Thymus (tissue), 11 donors: ENCODE measurements at regions not wholly inside any gene's neighbourhood (a gene's known extent, or its start where the extent isn't known, plus 50 kb on each side); places are given as distances from the start of the nearest gene placed in this dataset.
A peak's percentile ranks its signal among the peaks of the same experiment; 100 is the strongest.

Experiments used
- DNase-seq, 9 donors: peaks; one replicate each; pipeline ENCODE4 v3.0.0-alpha.2; 2013; ENCODE audit warnings: low spot score in 9 of 9, low read depth in 6 of 9, missing footprints in 1 of 9
- H3K27ac ChIP-seq, 2 donors: one replicate each; pipeline ENCODE4 v1.5.1; 2013; ENCODE audit warnings: control low read depth in 1 of 2, low read depth in 1 of 2, low read length in 1 of 2, mild to moderate bottlenecking in 1 of 2, moderate library complexity in 1 of 2
- H3K27me3 ChIP-seq, 2 donors: one replicate each; pipeline ENCODE4 v1.5.1; 2013; ENCODE audit warnings: low read length in 1 of 2; ENCODE audit not compliant: control insufficient read depth in 2 of 2, insufficient read depth in 1 of 2
- H3K36me3 ChIP-seq, 2 donors: one replicate each; pipeline ENCODE4 v1.5.1; 2013; ENCODE audit warnings: low read length in 1 of 2, mild to moderate bottlenecking in 1 of 2, moderate library complexity in 1 of 2; ENCODE audit not compliant: control insufficient read depth in 2 of 2, insufficient read depth in 2 of 2
- H3K4me1 ChIP-seq, 2 donors: one replicate each; pipeline ENCODE4 v1.5.1; 2013; ENCODE audit warnings: low read length in 2 of 2; ENCODE audit not compliant: control insufficient read depth in 2 of 2, insufficient read depth in 2 of 2
- H3K4me3 ChIP-seq, 2 donors: one replicate each; pipeline ENCODE4 v1.5.1; 2013; ENCODE audit warnings: low read length in 2 of 2, control low read depth in 1 of 2, mild to moderate bottlenecking in 1 of 2
- H3K9me3 ChIP-seq, 2 donors: one replicate each; pipeline ENCODE4 v1.5.1; 2013; ENCODE audit warnings: low read length in 1 of 2, mild to moderate bottlenecking in 1 of 2; ENCODE audit not compliant: control insufficient read depth in 2 of 2, insufficient read depth in 1 of 2
- WGBS: extraction: QIAGEN DNeasy Blood & Tissue Kit; methylation state at CpG from one replicate; pipeline ENCODE4 v1.1.7; 2013; 5-methylcytosine and 5-hydroxymethylcytosine counted together
- donor health status: healthy.

GRCh38 chr13:67574320-67575233 is 344.4 kb upstream of the PCDH9 start:
- Histone ChIP-seq H3K4me1 (no peaks in the 10 kb centered on the region), H3K4me3 (no peak overlapping the region), H3K9me3 (no peaks in the 10 kb centered on the region), H3K27me3 (no peaks in the 10 kb centered on the region), H3K36me3 (no peaks in the 10 kb centered on the region), H3K27ac (peak overlapping the region in 1 of 2 donors; percentile 4)
- WGBS: 87% methylated on average over 5 of the region's 5 CpGs
- DNase-seq: peak in 1 of 9 donors; percentile 1

GRCh38 chr13:67568205-67568604 is 338.1 kb upstream of the PCDH9 start:
- WGBS: 93% methylated on average over 4 of the region's 4 CpGs
- H3K9me3 ChIP-seq: no peaks in the 10 kb centered on the region
- H3K27me3 ChIP-seq: no peaks in the 10 kb centered on the region
- no peaks in the 10 kb centered on the region for H3K36me3 ChIP-seq
- no peaks in the 10 kb centered on the region for H3K4me1 ChIP-seq
- no peak overlapping the region for H3K4me3 ChIP-seq
- no peak for DNase-seq
- no peak overlapping the region for H3K27ac ChIP-seq

- DNase-seq: no peak
- no peaks in the 10 kb centered on the region for H3K27me3 ChIP-seq
- H3K4me1 ChIP-seq: no peaks in the 10 kb centered on the region
- H3K36me3 ChIP-seq: no peaks in the 10 kb centered on the region
- H3K9me3 ChIP-seq: no peaks in the 10 kb centered on the region
- H3K4me3 ChIP-seq: no peak overlapping the region
- 96% methylated on average over 2 of the region's 2 CpGs for WGBS
- H3K27ac ChIP-seq: no peak overlapping the region
Measured at GRCh38 chr13:67557642-67558241, 327.6 kb upstream of the PCDH9 start.

- Histone ChIP-seq H3K4me3 (no peak overlapping the region), H3K9me3 (no peaks in the 10 kb centered on the region), H3K36me3 (no peaks in the 10 kb centered on the region), H3K27me3 (no peaks in the 10 kb centered on the region), H3K27ac (no peak overlapping the region), H3K4me1 (no peaks in the 10 kb centered on the region)
- DNase-seq: no peak
- WGBS: 48% methylated on average over 1 of the region's 1 CpG
Measured at GRCh38 chr13:67557118-67557517, 327.0 kb upstream of the PCDH9 start.

- Histone ChIP-seq H3K27ac (no peak overlapping the region), H3K27me3 (no peaks in the 10 kb centered on the region), H3K36me3 (no peaks in the 10 kb centered on the region), H3K9me3 (no peaks in the 10 kb centered on the region), H3K4me3 (no peak overlapping the region), H3K4me1 (no peaks in the 10 kb centered on the region)
- no peak for DNase-seq
- 85% methylated on average over 6 of the region's 6 CpGs for WGBS
Measured at GRCh38 chr13:67554746-67555452, 324.8 kb upstream of the PCDH9 start.

GRCh38 chr13:67554286-67554685 is 324.1 kb upstream of the PCDH9 start:
- Histone ChIP-seq H3K4me1 (no peaks in the 10 kb centered on the region), H3K9me3 (no peaks in the 10 kb centered on the region), H3K4me3 (no peak overlapping the region), H3K27me3 (no peaks in the 10 kb centered on the region), H3K27ac (no peak overlapping the region), H3K36me3 (no peaks in the 10 kb centered on the region)
- no peak for DNase-seq

GRCh38 chr13:67549331-67549730 is 319.2 kb upstream of the PCDH9 start:
- no peak for DNase-seq
- H3K27me3 ChIP-seq: no peaks in the 10 kb centered on the region
- WGBS: 96% methylated on average over 4 of the region's 4 CpGs
- no peak overlapping the region for H3K27ac ChIP-seq
- no peaks in the 10 kb centered on the region for H3K4me1 ChIP-seq
- no peak overlapping the region for H3K4me3 ChIP-seq
- H3K36me3 ChIP-seq: no peaks in the 10 kb centered on the region
- no peaks in the 10 kb centered on the region for H3K9me3 ChIP-seq

- Histone ChIP-seq H3K36me3 (no peaks in the 10 kb centered on the region), H3K4me3 (no peak overlapping the region), H3K4me1 (no peaks in the 10 kb centered on the region), H3K27me3 (no peaks in the 10 kb centered on the region), H3K27ac (no peak overlapping the region), H3K9me3 (no peaks in the 10 kb centered on the region)
- 76% methylated on average over 1 of the region's 1 CpG for WGBS
- no peak for DNase-seq
Measured at GRCh38 chr13:67538906-67539305, 308.8 kb upstream of the PCDH9 start.

- DNase-seq: no peak
- Histone ChIP-seq H3K9me3 (no peaks in the 10 kb centered on the region), H3K4me3 (no peak overlapping the region), H3K27ac (no peak overlapping the region), H3K36me3 (no peaks in the 10 kb centered on the region), H3K4me1 (no peaks in the 10 kb centered on the region), H3K27me3 (no peaks in the 10 kb centered on the region)
- 67% methylated on average over 2 of the region's 2 CpGs for WGBS
Measured at GRCh38 chr13:67520886-67521285, 290.8 kb upstream of the PCDH9 start.
